ENCODE measurements at regions not wholly inside any gene's neighbourhood (a gene's known extent, or its start where the extent isn't known, plus 50 kb on each side); places are given as distances from the start of the nearest gene placed in this dataset.

- no peak for TF ChIP-seq CTCF (IDR thresholded peaks at IDR 0.05)
- TF ChIP-seq POLR2A (IDR thresholded peaks at IDR 0.05): no peak
- TF ChIP-seq EP300 (IDR thresholded peaks at IDR 0.05): no peak
Observed at GRCh38 chr5:101102506-101102905, 199.4 kb upstream of the ST8SIA4 start.
